ENCODE measurements at regions not wholly inside any gene's neighbourhood (a gene's known extent, or its start where the extent isn't known, plus 50 kb on each side); places are given as distances from the start of the nearest gene placed in this dataset.

DNA sequence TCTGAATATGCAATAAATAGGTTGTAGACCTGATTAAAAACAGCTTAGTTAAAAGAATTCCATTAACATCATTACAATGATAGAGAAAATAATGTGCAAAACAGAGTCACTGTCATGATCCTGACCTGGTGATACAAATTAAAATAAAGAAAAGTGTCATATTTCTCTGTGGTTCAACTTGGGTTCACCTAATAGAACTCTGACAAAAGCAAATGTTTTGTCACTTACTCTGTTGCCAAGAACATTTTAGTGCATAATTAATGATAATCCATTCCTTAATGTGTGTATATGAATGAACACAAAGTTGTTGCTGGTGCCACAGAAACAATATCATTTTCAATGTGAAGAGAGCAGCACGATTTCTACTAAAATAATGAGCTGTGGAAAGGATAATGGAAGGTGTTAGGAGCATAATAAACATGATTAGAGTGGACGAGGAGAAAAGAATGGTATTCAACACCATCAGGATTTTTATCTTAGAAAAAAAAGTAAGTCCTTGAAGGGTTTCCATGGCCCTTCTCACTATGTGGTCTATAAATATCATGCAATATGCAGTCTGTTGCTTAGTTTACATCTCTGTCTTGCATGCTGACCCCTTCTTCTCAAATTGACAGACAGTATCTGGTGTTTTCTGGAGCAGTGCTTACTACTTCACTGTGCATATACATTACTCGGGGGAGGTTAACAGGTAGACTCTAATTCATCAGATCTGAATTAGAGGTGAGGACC is 656.6 kb upstream of the MMS22L start:
- intact Hi-C loops (cut with DNase I) = no loop called here
- Histone ChIP-seq H3K27me3 (no peaks in the 10 kb centered on the region), H3K9me3 (no peaks in the 10 kb centered on the region), H3K36me3 (no peaks in the 10 kb centered on the region), H3K4me1 (no peaks in the 10 kb centered on the region), H3K4me3 (no peak overlapping the region), H3K27ac (no peak overlapping the region)
- 51 to 60% (median 55%) methylated on average over 3 of the region's 3 CpGs for WGBS, 4 donors
- ATAC-seq = no peak
- DNase-seq = no peak
- TF ChIP-seq, protein P1, sequence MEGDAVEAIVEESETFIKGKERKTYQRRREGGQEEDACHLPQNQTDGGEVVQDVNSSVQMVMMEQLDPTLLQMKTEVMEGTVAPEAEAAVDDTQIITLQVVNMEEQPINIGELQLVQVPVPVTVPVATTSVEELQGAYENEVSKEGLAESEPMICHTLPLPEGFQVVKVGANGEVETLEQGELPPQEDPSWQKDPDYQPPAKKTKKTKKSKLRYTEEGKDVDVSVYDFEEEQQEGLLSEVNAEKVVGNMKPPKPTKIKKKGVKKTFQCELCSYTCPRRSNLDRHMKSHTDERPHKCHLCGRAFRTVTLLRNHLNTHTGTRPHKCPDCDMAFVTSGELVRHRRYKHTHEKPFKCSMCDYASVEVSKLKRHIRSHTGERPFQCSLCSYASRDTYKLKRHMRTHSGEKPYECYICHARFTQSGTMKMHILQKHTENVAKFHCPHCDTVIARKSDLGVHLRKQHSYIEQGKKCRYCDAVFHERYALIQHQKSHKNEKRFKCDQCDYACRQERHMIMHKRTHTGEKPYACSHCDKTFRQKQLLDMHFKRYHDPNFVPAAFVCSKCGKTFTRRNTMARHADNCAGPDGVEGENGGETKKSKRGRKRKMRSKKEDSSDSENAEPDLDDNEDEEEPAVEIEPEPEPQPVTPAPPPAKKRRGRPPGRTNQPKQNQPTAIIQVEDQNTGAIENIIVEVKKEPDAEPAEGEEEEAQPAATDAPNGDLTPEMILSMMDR (IDR thresholded peaks at IDR 0.05) = no peak
- TF ChIP-seq POLR2A (IDR thresholded peaks at IDR 0.05) = no peak

DNA sequence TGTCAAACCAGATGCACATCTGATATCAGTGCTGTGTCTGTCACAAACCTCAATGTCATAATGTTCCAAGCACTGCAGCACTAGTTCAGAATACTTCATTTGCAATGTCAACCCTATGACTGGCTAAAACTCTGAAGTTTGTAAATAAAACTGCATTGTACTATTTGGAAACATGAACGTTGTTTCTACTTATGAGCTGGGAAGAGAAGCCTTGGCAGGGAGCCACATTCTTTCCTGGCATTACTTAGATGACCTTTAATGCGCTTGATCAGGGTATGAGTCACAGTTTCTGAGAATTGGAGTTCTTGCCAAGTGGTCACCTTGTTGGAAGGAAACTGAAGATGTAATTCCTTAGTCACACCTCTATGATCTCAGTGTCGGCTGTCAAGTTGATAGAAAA is 664.8 kb upstream of the MMS22L start:
- H3K36me3 ChIP-seq = no peaks in the 10 kb centered on the region
- peak in 4 of 5 donors; percentile 35 to 67 (median 50) for DNase-seq
- peak; percentile 51 to 85 (median 73) for ATAC-seq
- intact Hi-C loops (cut with DNase I) = no loop called here
- no peak overlapping the region for H3K27ac ChIP-seq
- H3K4me1 ChIP-seq = peaks cover 0 to 7% (median 0%) of the 10 kb centered on the region in 12 donors
- 11 to 16% (median 12%) methylated on average over 3 of the region's 3 CpGs for WGBS, 4 donors
- peaks cover 0 to under 1% (median 0%) of the 10 kb centered on the region in 12 donors for H3K9me3 ChIP-seq
- no peak for TF ChIP-seq POLR2A (IDR thresholded peaks at IDR 0.05)
- TF ChIP-seq, protein P1 (IDR thresholded peaks at IDR 0.05) = no peak
- no peaks in the 10 kb centered on the region for H3K27me3 ChIP-seq
- no peak overlapping the region for H3K4me3 ChIP-seq

DNA sequence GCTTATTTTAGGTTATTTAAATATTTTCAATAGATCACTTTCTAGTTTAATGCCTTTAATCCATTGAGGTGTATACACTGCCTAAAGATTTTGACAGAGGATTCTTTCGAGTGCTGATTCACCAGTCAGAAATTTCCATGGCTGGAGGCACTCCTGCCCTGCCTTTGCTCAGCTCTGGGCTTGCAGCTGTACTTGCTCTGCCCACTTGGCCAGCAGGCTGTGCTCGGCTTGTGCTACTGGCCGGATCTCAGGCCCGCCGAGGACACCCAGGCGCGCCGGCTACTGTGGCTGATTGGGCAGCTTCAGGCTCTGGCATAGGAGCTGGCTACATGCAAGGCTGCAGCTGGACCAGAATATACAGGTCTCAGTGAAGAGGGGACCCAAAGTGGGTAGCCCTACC is 675.1 kb upstream of the MMS22L start:
- DNase-seq (peak in 3 of 5 donors; percentile 12 to 31 (median 28)), ATAC-seq (peak; percentile 80 to 94 (median 88))
- H3K27me3 ChIP-seq = no peaks in the 10 kb centered on the region
- TF ChIP-seq, protein P1 (IDR thresholded peaks at IDR 0.05) = no peak
- no peak for TF ChIP-seq POLR2A (IDR thresholded peaks at IDR 0.05)
- H3K27ac ChIP-seq = no peak overlapping the region
- WGBS, 4 donors = 81 to 88% (median 85%) methylated on average over 8 of the region's 8 CpGs
- H3K4me1 ChIP-seq = no peaks in the 10 kb centered on the region
- no peak overlapping the region for H3K4me3 ChIP-seq
- intact Hi-C loops (cut with DNase I) = no loop called here
- peaks cover 0 to 7% (median 0%) of the 10 kb centered on the region in 12 donors for H3K9me3 ChIP-seq
- H3K36me3 ChIP-seq = no peaks in the 10 kb centered on the region

DNA sequence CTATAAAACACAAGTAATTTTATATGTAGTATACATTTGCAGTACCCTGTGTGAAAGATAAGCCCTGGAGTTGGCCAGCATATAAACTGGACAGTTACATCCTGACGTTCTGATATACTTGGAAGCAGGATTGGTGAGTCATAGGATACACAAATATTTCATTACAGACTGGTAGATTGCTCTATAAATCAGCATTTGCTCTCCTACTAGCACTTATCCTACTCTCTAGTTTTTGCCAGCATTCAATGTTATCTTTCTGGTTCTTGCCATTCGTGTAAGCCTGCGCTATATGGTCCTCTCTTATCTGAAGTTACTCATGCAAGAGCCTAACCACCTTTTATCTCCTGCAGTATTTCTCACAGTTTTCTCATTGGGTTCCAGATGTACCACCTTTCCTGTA is 680.2 kb upstream of the MMS22L start:
- 38 to 49% (median 42%) methylated on average over 3 of the region's 3 CpGs for WGBS, 4 donors
- no peaks in the 10 kb centered on the region for H3K4me1 ChIP-seq
- H3K36me3 ChIP-seq = no peaks in the 10 kb centered on the region
- ATAC-seq (peak in 1 of 4 donors; percentile 38), DNase-seq (no peak)
- no peaks in the 10 kb centered on the region for H3K9me3 ChIP-seq
- intact Hi-C loops (cut with DNase I) = no loop called here
- H3K4me3 ChIP-seq = no peak overlapping the region
- H3K27me3 ChIP-seq = no peaks in the 10 kb centered on the region
- TF ChIP-seq, protein P1 (IDR thresholded peaks at IDR 0.05) = no peak
- no peak for TF ChIP-seq POLR2A (IDR thresholded peaks at IDR 0.05)
- no peak overlapping the region for H3K27ac ChIP-seq
